ENCODE measurements at regions not wholly inside any gene's neighbourhood (a gene's known extent, or its start where the extent isn't known, plus 50 kb on each side); places are given as distances from the start of the nearest gene placed in this dataset.

GRCh38 chr21:14712121-14712715 lies 166.1 kb upstream of the SAMSN1 start:
- in situ Hi-C loops (cut with MboI), result no loop called here
- no peak overlapping the region for H3K9ac ChIP-seq (ENCODE audit: insufficient read depth in 1 of 2, low read depth in 2 of 2, low read length in 2 of 2)
- CTCF ChIA-PET (ENCODE audit: low intra/inter-chr PET ratio), result no interaction called here

More at GRCh38 chr21:14712121-14712715, 166.1 kb upstream of the SAMSN1 start:
- H3K27ac ChIP-seq (ENCODE audit: extremely low read depth, low read depth, low read length), result no peak overlapping the region
- POLR2A ChIA-PET, result no interaction called here
- no peaks in the 10 kb centered on the region for H3K79me2 ChIP-seq (ENCODE audit: control insufficient read depth, insufficient read depth, low read length)
- 0 out of 2 replicates have a peak, but pooled peaks cover 2% of the 10 kb centered on the region for H3K9me3 ChIP-seq (replicated peaks; ENCODE audit: control insufficient read depth, insufficient read depth, low read depth, low read length)
- H4K20me1 ChIP-seq (replicated peaks; ENCODE audit: control insufficient read depth, insufficient read depth, low read length), result no peaks in the 10 kb centered on the region
- no TSS peak for BruUV-seq (replicated peaks)
- peaks cover 0 to 18% of the 10 kb centered on the region in 2 experiments; a peak in 3 of 5 replicates for H3K4me1 ChIP-seq (replicated peaks in 1 of 2; ENCODE audit: control insufficient read depth in 2 of 2, insufficient read depth in 2 of 2, low read length in 2 of 2)
- H3K4me3 ChIP-seq, result no peak overlapping the region
- no peaks in the 10 kb centered on the region for H3K9me1 ChIP-seq (ENCODE audit: control insufficient read depth, insufficient read depth, low read length)
- intact Hi-C loops (cut with micrococcal nuclease), result no loop called here
- 95% methylated on average over 1 of the region's 1 CpG for WGBS (ENCODE audit: insufficient coverage, low coverage, missing lambda C conversion rate)
- ATAC-seq (no peak), DNase-seq (ENCODE audit: extremely low read depth in 1 of 4, low spot score in 3 of 4) (no peak), FAIRE-seq (peak; percentile 11)
- H3K36me3 ChIP-seq (ENCODE audit: control insufficient read depth, insufficient read depth, low read length), result no peaks in the 10 kb centered on the region
- no peaks in the 10 kb centered on the region for H3K27me3 ChIP-seq (ENCODE audit: control insufficient read depth in 2 of 2, insufficient read depth in 2 of 2, low read length in 2 of 2)
- TF ChIP-seq FOXP4 (CRISPR knock-in tag; IDR thresholded peaks at IDR 0.05; ENCODE audit: borderline replicate concordance) (no peak), ZNF197 (CRISPR knock-in tag; IDR thresholded peaks at IDR 0.05; ENCODE audit: low read depth) (no peak), SMAD1 (IDR thresholded peaks at IDR 0.05; ENCODE audit: low read depth, low read length, partially characterized antibody) (no peak), XRCC3 (IDR thresholded peaks at IDR 0.05) (no peak), STAG1 (CRISPR knock-in tag; IDR thresholded peaks at IDR 0.05; ENCODE audit: borderline replicate concordance) (no peak), MEIS2 (IDR thresholded peaks at IDR 0.05; ENCODE audit: partially characterized antibody) (peak; percentile 48)
- no peak overlapping the region for H2AFZ ChIP-seq (ENCODE audit: low read depth, low read length)
- no peak overlapping the region for H3K4me2 ChIP-seq (ENCODE audit: insufficient read depth, low read length)

Measured in K562 (cell line).